BE2C (cell line): ENCODE measurements at regions not wholly inside any gene's neighbourhood (a gene's known extent, or its start where the extent isn't known, plus 50 kb on each side); places are given as distances from the start of the nearest gene placed in this dataset.
"Not testable (repeated sequence)": the region's sequence is repeated elsewhere in the genome, so short reads cannot be mapped to it uniquely, and the experiment has no call there.

Source experiments
- DNase-seq: peaks from one replicate; pipeline ENCODE4 v3.0.0-alpha.2; 2020
- H3K27me3 ChIP-seq: fragments of 250-450 bp; sonication (Bioruptor Pico); 2 replicates; pipeline ENCODE4 v1.5.1; 2020; ENCODE audit warnings: mild to moderate bottlenecking
- H3K36me3 ChIP-seq: fragments of 250-450 bp; sonication (Bioruptor Pico); 2 replicates; pipeline ENCODE4 v1.5.1; 2020; ENCODE audit warnings: mild to moderate bottlenecking
- H3K4me1 ChIP-seq: fragments of 250-450 bp; sonication (Bioruptor Pico); 2 replicates; pipeline ENCODE4 v1.5.1; 2020
- H3K4me3 ChIP-seq: 2 replicates; pipeline ENCODE4 v1.5.1; 2011; ENCODE audit warnings: low read depth, low read length
- H3K9me3 ChIP-seq: fragments of 250-450 bp; sonication (Bioruptor Pico); 2 replicates; pipeline ENCODE4 v1.5.1; 2020
- CTCF ChIP-seq: IDR thresholded peaks from 2 replicates; pipeline ENCODE4 v1.5.1; 2012; ENCODE audit warnings: mild to moderate bottlenecking, low read depth, low read length

- TF ChIP-seq CTCF = no peak
- DNase-seq = no peak
Measured at GRCh38 chr7:115603416-115603815, 427.1 kb downstream of the TFEC start.

GRCh38 chr7:115600207-115600606 is 430.4 kb downstream of the TFEC start:
- TF ChIP-seq CTCF = no peak
- DNase-seq = no peak
- H3K9me3 ChIP-seq = no peaks in the 10 kb centered on the region; the same call in none of the 2 replicates
- H3K4me1 ChIP-seq = no peaks in the 10 kb centered on the region
- no peaks in the 10 kb centered on the region for H3K36me3 ChIP-seq
- H3K27me3 ChIP-seq = no peaks in the 10 kb centered on the region
- H3K4me3 ChIP-seq = no peak overlapping the region

More at GRCh38 chr7:115603416-115603815, 427.1 kb downstream of the TFEC start:
- H3K27me3 ChIP-seq = no peaks in the 10 kb centered on the region
- H3K4me3 ChIP-seq = no peak overlapping the region
- no peaks in the 10 kb centered on the region for H3K36me3 ChIP-seq
- H3K4me1 ChIP-seq = no peaks in the 10 kb centered on the region
- no peaks in the 10 kb centered on the region; the same call in 1 of the 2 replicates for H3K9me3 ChIP-seq

- not testable (repeated sequence) for H3K36me3 ChIP-seq, H3K4me1 ChIP-seq, H3K9me3 ChIP-seq, DNase-seq, H3K4me3 ChIP-seq, H3K27me3 ChIP-seq
Measured at GRCh38 chr7:115599184-115599583, 431.4 kb downstream of the TFEC start.

- not testable (repeated sequence) for H3K4me3 ChIP-seq, H3K36me3 ChIP-seq, H3K4me1 ChIP-seq, H3K27me3 ChIP-seq, DNase-seq, H3K9me3 ChIP-seq
Measured at GRCh38 chr7:115597220-115597619, 433.3 kb downstream of the TFEC start.

GRCh38 chr7:115593111-115593510 is 437.5 kb downstream of the TFEC start:
- Histone ChIP-seq H3K9me3 (no peaks in the 10 kb centered on the region; the same call in 1 of the 2 replicates), H3K4me1 (no peaks in the 10 kb centered on the region), H3K4me3 (no peak overlapping the region), H3K36me3 (no peaks in the 10 kb centered on the region), H3K27me3 (no peaks in the 10 kb centered on the region)
- TF ChIP-seq CTCF = no peak
- no peak for DNase-seq

- H3K27me3 ChIP-seq = no peaks in the 10 kb centered on the region
- no peaks in the 10 kb centered on the region; the same call in 1 of the 2 replicates for H3K9me3 ChIP-seq
- DNase-seq = no peak
- no peak for TF ChIP-seq CTCF
- H3K4me3 ChIP-seq = no peak overlapping the region
- H3K36me3 ChIP-seq = no peaks in the 10 kb centered on the region
- H3K4me1 ChIP-seq = no peaks in the 10 kb centered on the region
Measured at GRCh38 chr7:115585015-115585718, 445.4 kb downstream of the TFEC start.

- no peak for DNase-seq
- H3K9me3 ChIP-seq = no peaks in the 10 kb centered on the region; the same call in 1 of the 2 replicates
- no peaks in the 10 kb centered on the region for H3K4me1 ChIP-seq
- H3K27me3 ChIP-seq = no peaks in the 10 kb centered on the region
- no peaks in the 10 kb centered on the region for H3K36me3 ChIP-seq
- TF ChIP-seq CTCF = no peak
- no peak overlapping the region for H3K4me3 ChIP-seq
Measured at GRCh38 chr7:115582956-115583355, 447.6 kb downstream of the TFEC start.
